AG09309 (cell line): ENCODE measurements at regions not wholly inside any gene's neighbourhood (a gene's known extent, or its start where the extent isn't known, plus 50 kb on each side); places are given as distances from the start of the nearest gene placed in this dataset.

ENCODE experiments used
- DNase-seq: peaks from one replicate; pipeline ENCODE4 v3.0.0-alpha.2; 2010; ENCODE audit warnings: low read depth
- H3K4me3 ChIP-seq: 2 replicates; pipeline ENCODE4 v1.5.1; 2011; ENCODE audit warnings: mild to moderate bottlenecking, low read depth, low read length, moderate library complexity; ENCODE audit not compliant: control insufficient read depth
- CTCF ChIP-seq: IDR thresholded peaks from 2 replicates; pipeline ENCODE4 v1.5.1; 2011; ENCODE audit warnings: mild to moderate bottlenecking, low read depth, low read length, inconsistent platforms; ENCODE audit not compliant: insufficient read depth, control insufficient read depth; ENCODE audit errors: missing control alignments

GRCh38 chr7:118573085-118573484 is 348.6 kb downstream of the ANKRD7 start:
- DNase-seq = no peak
- no peak for TF ChIP-seq CTCF
- H3K4me3 ChIP-seq = no peak overlapping the region

GRCh38 chr7:118575393-118575948 is 351.0 kb downstream of the ANKRD7 start:
- H3K4me3 ChIP-seq = no peak overlapping the region
- no peak for TF ChIP-seq CTCF
- no peak for DNase-seq

- no peak for TF ChIP-seq CTCF
- no peak overlapping the region for H3K4me3 ChIP-seq
- DNase-seq = no peak
Observed at GRCh38 chr7:118580743-118581382, 356.4 kb downstream of the ANKRD7 start.

GRCh38 chr7:118583641-118584040 is 359.1 kb downstream of the ANKRD7 start:
- DNase-seq = no peak
- no peak for TF ChIP-seq CTCF
- no peak overlapping the region for H3K4me3 ChIP-seq

GRCh38 chr7:118586248-118586647 is 361.7 kb downstream of the ANKRD7 start:
- TF ChIP-seq CTCF = no peak
- H3K4me3 ChIP-seq = no peak overlapping the region
- no peak for DNase-seq

- no peak for DNase-seq
- no peak overlapping the region for H3K4me3 ChIP-seq
- TF ChIP-seq CTCF = no peak
Observed at GRCh38 chr7:118590107-118590506, 365.6 kb downstream of the ANKRD7 start.
